Tibial nerve (tissue), 4 donors: ENCODE measurements at regions not wholly inside any gene's neighbourhood (a gene's known extent, or its start where the extent isn't known, plus 50 kb on each side); places are given as distances from the start of the nearest gene placed in this dataset.

Experiments used
- EP300 ChIP-seq, 2 donors: sonication (generic); formaldehyde crosslinking; IDR thresholded peaks; one replicate each; pipeline ENCODE4 v1.6.1; 2017; ENCODE audit warnings: antibody characterized with exemption in 2 of 2, mild to moderate bottlenecking in 1 of 2
- TF ChIP-seq, protein P1 (sequence below), 5 experiments: fragments of 200-600 bp in 3 of 5; fragments of 450-650 bp in 2 of 5; sonication (generic) in 3 of 5; IDR thresholded peaks; one replicate each; pipeline ENCODE4 v1.5.1; 2016 to 2019; ENCODE audit warnings: antibody characterized with exemption in 5 of 5, mild to moderate bottlenecking in 3 of 5, moderate library complexity in 2 of 5

DNA sequence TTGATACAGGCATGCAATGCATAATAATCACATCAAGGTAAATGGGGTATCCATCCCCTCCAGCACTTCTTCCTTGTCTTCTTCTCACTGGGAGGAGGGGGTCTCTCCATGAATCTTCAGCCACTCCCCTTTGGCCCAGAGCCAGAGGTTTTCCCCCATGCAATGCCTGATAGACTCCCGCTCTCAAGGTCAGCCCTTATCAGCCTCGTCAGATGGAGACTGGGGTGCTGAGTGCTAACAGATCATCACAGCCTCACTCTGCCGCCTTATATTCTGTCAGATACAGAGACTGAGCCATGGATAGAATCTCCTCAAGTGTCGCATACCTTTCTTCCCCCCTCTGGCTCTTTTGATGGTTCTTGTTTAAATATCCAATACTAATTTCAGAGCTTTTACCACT lies 503.1 kb downstream of the AACS start:
- TF ChIP-seq, protein P1, sequence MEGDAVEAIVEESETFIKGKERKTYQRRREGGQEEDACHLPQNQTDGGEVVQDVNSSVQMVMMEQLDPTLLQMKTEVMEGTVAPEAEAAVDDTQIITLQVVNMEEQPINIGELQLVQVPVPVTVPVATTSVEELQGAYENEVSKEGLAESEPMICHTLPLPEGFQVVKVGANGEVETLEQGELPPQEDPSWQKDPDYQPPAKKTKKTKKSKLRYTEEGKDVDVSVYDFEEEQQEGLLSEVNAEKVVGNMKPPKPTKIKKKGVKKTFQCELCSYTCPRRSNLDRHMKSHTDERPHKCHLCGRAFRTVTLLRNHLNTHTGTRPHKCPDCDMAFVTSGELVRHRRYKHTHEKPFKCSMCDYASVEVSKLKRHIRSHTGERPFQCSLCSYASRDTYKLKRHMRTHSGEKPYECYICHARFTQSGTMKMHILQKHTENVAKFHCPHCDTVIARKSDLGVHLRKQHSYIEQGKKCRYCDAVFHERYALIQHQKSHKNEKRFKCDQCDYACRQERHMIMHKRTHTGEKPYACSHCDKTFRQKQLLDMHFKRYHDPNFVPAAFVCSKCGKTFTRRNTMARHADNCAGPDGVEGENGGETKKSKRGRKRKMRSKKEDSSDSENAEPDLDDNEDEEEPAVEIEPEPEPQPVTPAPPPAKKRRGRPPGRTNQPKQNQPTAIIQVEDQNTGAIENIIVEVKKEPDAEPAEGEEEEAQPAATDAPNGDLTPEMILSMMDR (IDR thresholded peaks at IDR 0.05), result no peak
- no peak for TF ChIP-seq EP300 (IDR thresholded peaks at IDR 0.05)
